ENCODE measurements at regions not wholly inside any gene's neighbourhood (a gene's known extent, or its start where the extent isn't known, plus 50 kb on each side); places are given as distances from the start of the nearest gene placed in this dataset.

- no peak for TF ChIP-seq JUND (IDR thresholded peaks at IDR 0.05)
- H3K36me3 ChIP-seq (ENCODE audit: control insufficient read depth in 1 of 2, insufficient read depth in 2 of 2, low read length in 2 of 2) = no peaks in the 10 kb centered on the region
- peaks cover 41% of the 10 kb centered on the region; the same call in 1 of the 2 replicates for H3K27me3 ChIP-seq (ENCODE audit: insufficient read depth, low read length)
- H4K20me1 ChIP-seq (ENCODE audit: insufficient read depth) = no peaks in the 10 kb centered on the region
- H3K79me2 ChIP-seq (ENCODE audit: insufficient read depth, low read length) = no peaks in the 10 kb centered on the region
- no peaks in the 10 kb centered on the region for H3K9me2 ChIP-seq (ENCODE audit: insufficient read depth)
- ChIA-PET CTCF (interaction anchor here (1.8 kb wide), 1 partner anchor 33 kb away, joined by 3 read pairs; no protein-coding TSS in a partner anchor), POLR2A (no interaction called here), RAD21 (ENCODE audit: low non-redundant PET in 1 of 2, low total read pairs in 2 of 2, uncharacterized antibody in 2 of 2, unreplicated experiment in 2 of 2) (no interaction called here)
- intact Hi-C loops (cut with micrococcal nuclease) = no loop called here
- no peak for ATAC-seq
- H3K27ac ChIP-seq (ENCODE audit: low read depth, low read length) = no peak overlapping the region
- H3K4me1 ChIP-seq (ENCODE audit: control insufficient read depth in 1 of 2, insufficient read depth in 2 of 2, low read length in 2 of 2) = peaks cover 0 to 8% of the 10 kb centered on the region in 2 experiments; a peak in 2 of 4 replicates
- BruUV-seq (replicated peaks) = no TSS peak
- no peak overlapping the region for H2AFZ ChIP-seq (ENCODE audit: low read depth, low read length, poor library complexity, severe bottlenecking)
- DNase-seq (ENCODE audit: low read depth, low spot score) = no peak
- no peak overlapping the region for H3K9ac ChIP-seq (ENCODE audit: low read length)
- H3K9me3 ChIP-seq (ENCODE audit: control insufficient read depth in 1 of 2, insufficient read depth in 1 of 2, low read depth in 1 of 2, low read length in 2 of 2) = no peaks in the 10 kb centered on the region
- no peak overlapping the region for H3K4me3 ChIP-seq (replicated peaks in 1 of 2; ENCODE audit: low read depth in 1 of 2, low read length in 2 of 2)
- H3K4me2 ChIP-seq (ENCODE audit: low read length) = no peak overlapping the region
These were observed 227.4 kb downstream of the UACA start for GRCh38 chr15:70535955-70536338.

GRCh38 chr15:70535071-70535954 lies 228.0 kb downstream of the UACA start:
- Histone ChIP-seq H4K20me1 (ENCODE audit: insufficient read depth) (no peaks in the 10 kb centered on the region), H3K27me3 (ENCODE audit: insufficient read depth, low read length) (peaks cover 48% of the 10 kb centered on the region; the same call in 1 of the 2 replicates), H3K27ac (ENCODE audit: low read depth, low read length) (no peak overlapping the region), H3K79me2 (ENCODE audit: insufficient read depth, low read length) (no peaks in the 10 kb centered on the region), H3K9me2 (ENCODE audit: insufficient read depth) (no peaks in the 10 kb centered on the region), H3K9ac (ENCODE audit: low read length) (no peak overlapping the region), H3K4me1 (ENCODE audit: control insufficient read depth in 1 of 2, insufficient read depth in 2 of 2, low read length in 2 of 2) (peaks cover 0 to 8% of the 10 kb centered on the region in 2 experiments; a peak in 2 of 4 replicates), H3K4me3 (replicated peaks in 1 of 2; ENCODE audit: low read depth in 1 of 2, low read length in 2 of 2) (no peak overlapping the region), H3K4me2 (ENCODE audit: low read length) (no peak overlapping the region), H2AFZ (ENCODE audit: low read depth, low read length, poor library complexity, severe bottlenecking) (no peak overlapping the region), H3K9me3 (ENCODE audit: control insufficient read depth in 1 of 2, insufficient read depth in 1 of 2, low read depth in 1 of 2, low read length in 2 of 2) (no peaks in the 10 kb centered on the region), H3K36me3 (ENCODE audit: control insufficient read depth in 1 of 2, insufficient read depth in 2 of 2, low read length in 2 of 2) (no peaks in the 10 kb centered on the region)
- ChIA-PET CTCF (interaction anchor here (1.8 kb wide), 1 partner anchor 34 kb away, joined by 3 read pairs; no protein-coding TSS in a partner anchor), RAD21 (ENCODE audit: low non-redundant PET in 1 of 2, low total read pairs in 2 of 2, uncharacterized antibody in 2 of 2, unreplicated experiment in 2 of 2) (interaction anchor here in 1 of 2 experiments (0.6 kb wide), 1 partner anchor 956 kb away, joined by 4 read pairs; no protein-coding TSS in a partner anchor), POLR2A (no interaction called here)
- TF ChIP-seq POLR2A (IDR thresholded peaks at IDR 0.05; ENCODE audit: borderline replicate concordance, extremely low read depth, insufficient read depth, insufficient read length) (no peak), ELF1 (IDR thresholded peaks at IDR 0.05; ENCODE audit: borderline replicate concordance, low read depth) (no peak), SP1 (IDR thresholded peaks at IDR 0.05; ENCODE audit: low read depth) (no peak)
- BruUV-seq (replicated peaks) = no TSS peak
- ATAC-seq (no peak), DNase-seq (ENCODE audit: low read depth, low spot score) (no peak)
- intact Hi-C loops (cut with micrococcal nuclease) = no loop called here
